ENCODE measurements at regions not wholly inside any gene's neighbourhood (a gene's known extent, or its start where the extent isn't known, plus 50 kb on each side); places are given as distances from the start of the nearest gene placed in this dataset.

DNA sequence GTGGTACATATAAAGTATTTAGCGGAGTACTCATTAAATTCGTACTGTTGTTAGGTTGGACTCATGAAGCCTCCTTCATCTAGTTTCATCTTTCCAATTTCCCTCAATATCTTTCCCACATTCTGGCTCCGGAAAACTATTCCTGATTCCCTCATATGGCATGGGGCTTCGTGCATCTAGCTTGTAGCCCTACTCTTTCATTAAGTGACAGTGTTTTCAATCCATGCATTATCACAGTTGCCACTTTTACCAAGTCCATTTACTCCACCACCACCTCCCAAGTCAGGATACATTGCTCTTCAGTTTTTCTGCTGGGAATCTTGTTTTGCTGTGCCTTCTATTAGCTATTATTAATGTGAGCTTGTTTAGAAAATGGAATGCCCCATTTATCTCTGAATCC, 1032.1 kb upstream of the RBFOX1 start:
- H3K9me3 ChIP-seq = no peaks in the 10 kb centered on the region
- H3K36me3 ChIP-seq = no peaks in the 10 kb centered on the region
- no peaks in the 10 kb centered on the region for H3K27me3 ChIP-seq
- H3K27ac ChIP-seq = no peak overlapping the region
- no peak for DNase-seq
- intact Hi-C loops (cut with DNase I) = no loop called here
- TF ChIP-seq, protein P1, sequence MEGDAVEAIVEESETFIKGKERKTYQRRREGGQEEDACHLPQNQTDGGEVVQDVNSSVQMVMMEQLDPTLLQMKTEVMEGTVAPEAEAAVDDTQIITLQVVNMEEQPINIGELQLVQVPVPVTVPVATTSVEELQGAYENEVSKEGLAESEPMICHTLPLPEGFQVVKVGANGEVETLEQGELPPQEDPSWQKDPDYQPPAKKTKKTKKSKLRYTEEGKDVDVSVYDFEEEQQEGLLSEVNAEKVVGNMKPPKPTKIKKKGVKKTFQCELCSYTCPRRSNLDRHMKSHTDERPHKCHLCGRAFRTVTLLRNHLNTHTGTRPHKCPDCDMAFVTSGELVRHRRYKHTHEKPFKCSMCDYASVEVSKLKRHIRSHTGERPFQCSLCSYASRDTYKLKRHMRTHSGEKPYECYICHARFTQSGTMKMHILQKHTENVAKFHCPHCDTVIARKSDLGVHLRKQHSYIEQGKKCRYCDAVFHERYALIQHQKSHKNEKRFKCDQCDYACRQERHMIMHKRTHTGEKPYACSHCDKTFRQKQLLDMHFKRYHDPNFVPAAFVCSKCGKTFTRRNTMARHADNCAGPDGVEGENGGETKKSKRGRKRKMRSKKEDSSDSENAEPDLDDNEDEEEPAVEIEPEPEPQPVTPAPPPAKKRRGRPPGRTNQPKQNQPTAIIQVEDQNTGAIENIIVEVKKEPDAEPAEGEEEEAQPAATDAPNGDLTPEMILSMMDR (IDR thresholded peaks at IDR 0.05) = no peak
- no peak overlapping the region for H3K4me3 ChIP-seq
- no peaks in the 10 kb centered on the region for H3K4me1 ChIP-seq
- no peak overlapping the region for H3K9ac ChIP-seq (ENCODE audit: low read depth in 2 of 2, low read length in 2 of 2)

DNA sequence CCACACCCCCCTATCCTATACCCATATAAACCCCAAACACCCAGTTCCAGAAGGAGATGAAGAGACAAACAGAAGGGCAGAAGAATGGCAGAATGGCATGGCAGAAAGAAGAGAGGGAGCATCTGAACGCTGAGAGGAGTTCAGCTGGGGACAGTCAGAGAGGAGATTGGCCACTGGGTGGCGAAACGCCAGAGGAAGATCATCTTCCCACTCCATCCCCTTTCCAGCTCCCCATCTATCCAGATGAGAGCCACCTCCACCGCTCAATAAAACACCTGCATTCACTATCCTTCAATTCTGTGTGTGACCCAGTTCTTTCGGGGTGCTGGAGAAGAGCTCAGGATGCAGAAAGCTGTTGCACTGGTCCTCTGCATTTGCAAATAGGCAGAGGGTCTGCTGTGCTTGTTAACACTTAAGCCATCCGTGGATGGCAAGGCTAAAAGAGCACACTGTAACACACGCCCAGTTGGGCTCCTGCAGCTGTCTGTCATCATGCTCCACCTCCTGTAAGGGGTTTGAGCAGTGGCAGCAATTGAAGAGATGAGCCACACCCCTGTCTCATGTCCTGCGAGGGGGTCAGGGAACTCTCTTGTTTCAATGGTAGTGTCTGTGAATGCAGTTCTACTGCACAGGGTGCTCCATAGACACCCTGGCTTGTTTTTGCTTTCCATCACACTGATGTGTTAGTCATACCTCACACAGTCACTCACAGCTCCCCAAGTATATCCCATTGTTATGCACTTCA, 1034.8 kb upstream of the RBFOX1 start:
- Histone ChIP-seq H3K9me3 (no peaks in the 10 kb centered on the region), H3K4me1 (no peaks in the 10 kb centered on the region), H3K36me3 (no peaks in the 10 kb centered on the region), H3K27ac (no peak overlapping the region), H3K9ac (ENCODE audit: low read depth in 2 of 2, low read length in 2 of 2) (no peak overlapping the region), H3K4me3 (no peak overlapping the region), H3K27me3 (no peaks in the 10 kb centered on the region)
- no peak for DNase-seq
- TF ChIP-seq, protein P1 (IDR thresholded peaks at IDR 0.05) = no peak
- intact Hi-C loops (cut with DNase I) = no loop called here

DNA sequence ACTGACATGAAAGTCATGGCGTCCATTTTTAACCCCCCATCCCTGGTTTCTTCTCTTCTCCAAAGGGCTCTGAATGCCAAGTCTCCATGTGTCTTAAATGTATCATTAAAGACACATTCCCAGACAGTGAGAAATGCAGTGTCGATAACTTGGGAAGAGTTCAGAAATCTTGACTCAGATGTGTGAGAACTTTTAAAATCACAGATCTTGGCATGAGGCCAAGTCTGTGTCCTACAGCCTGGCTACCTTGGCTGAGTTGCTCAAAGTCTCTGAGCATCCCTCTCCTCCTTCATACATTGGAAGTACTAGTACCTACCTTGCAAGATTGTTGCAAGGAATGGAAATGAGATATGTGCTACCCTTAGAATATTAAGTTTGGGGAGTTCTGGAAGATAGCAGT, 1046.5 kb upstream of the RBFOX1 start:
- no peaks in the 10 kb centered on the region for H3K4me1 ChIP-seq
- no peaks in the 10 kb centered on the region for H3K27me3 ChIP-seq
- no peak overlapping the region for H3K27ac ChIP-seq
- H3K9me3 ChIP-seq = no peaks in the 10 kb centered on the region
- H3K9ac ChIP-seq (ENCODE audit: low read depth in 2 of 2, low read length in 2 of 2) = no peak overlapping the region
- no peak for DNase-seq
- TF ChIP-seq, protein P1 (IDR thresholded peaks at IDR 0.05) = no peak
- intact Hi-C loops (cut with DNase I) = no loop called here
- H3K36me3 ChIP-seq = no peaks in the 10 kb centered on the region
- no peak overlapping the region for H3K4me3 ChIP-seq

DNA sequence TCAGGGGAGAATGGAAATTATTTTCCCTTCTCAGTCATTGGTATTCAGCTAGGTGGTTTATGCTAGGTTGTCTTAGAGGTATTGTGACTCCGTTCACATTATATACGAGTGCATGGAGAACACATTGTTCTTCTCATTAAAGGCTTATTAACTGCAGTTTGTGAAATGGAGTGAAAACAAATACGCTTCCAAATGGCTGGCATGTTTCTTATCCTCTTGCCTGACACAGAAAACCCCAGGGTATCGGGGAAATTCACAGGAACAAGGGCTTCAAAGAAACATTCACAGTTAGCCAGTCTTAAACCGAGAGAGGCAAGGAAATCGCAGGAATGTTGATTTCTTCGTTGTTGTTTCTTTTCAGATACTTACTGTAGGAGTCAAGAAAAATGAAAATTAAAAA, 1047.9 kb upstream of the RBFOX1 start:
- no peaks in the 10 kb centered on the region for H3K4me1 ChIP-seq
- TF ChIP-seq, protein P1 (IDR thresholded peaks at IDR 0.05) = no peak
- H3K4me3 ChIP-seq = no peak overlapping the region
- no peaks in the 10 kb centered on the region for H3K9me3 ChIP-seq
- no peak for DNase-seq
- H3K27ac ChIP-seq = no peak overlapping the region
- no peaks in the 10 kb centered on the region for H3K27me3 ChIP-seq
- intact Hi-C loops (cut with DNase I) = no loop called here
- H3K9ac ChIP-seq (ENCODE audit: low read depth in 2 of 2, low read length in 2 of 2) = no peak overlapping the region
- no peaks in the 10 kb centered on the region for H3K36me3 ChIP-seq

DNA sequence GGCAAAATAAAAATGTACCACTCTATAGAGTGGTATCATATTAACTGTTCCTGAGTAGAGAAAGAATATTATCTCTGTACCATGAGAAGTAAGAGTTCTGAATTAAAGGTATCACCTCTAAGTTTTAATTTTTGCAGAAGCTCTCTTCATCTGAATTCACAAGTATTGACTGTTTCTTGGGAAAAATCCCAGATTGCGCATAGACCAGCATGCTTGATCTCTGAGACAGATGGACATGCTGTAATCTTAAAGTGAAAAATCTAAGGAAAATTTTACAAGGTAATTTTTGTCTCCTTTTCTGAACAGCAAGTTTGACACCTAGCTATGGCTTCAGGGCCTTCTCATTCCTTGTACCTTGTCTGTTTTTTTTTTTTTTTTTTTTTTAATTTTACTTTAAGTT, 1050.7 kb upstream of the RBFOX1 start:
- H3K4me3 ChIP-seq = no peak overlapping the region
- no peaks in the 10 kb centered on the region for H3K36me3 ChIP-seq
- H3K4me1 ChIP-seq = no peaks in the 10 kb centered on the region
- intact Hi-C loops (cut with DNase I) = no loop called here
- H3K9ac ChIP-seq (ENCODE audit: low read depth in 2 of 2, low read length in 2 of 2) = no peak overlapping the region
- TF ChIP-seq, protein P1 (IDR thresholded peaks at IDR 0.05) = no peak
- no peaks in the 10 kb centered on the region for H3K27me3 ChIP-seq
- no peaks in the 10 kb centered on the region for H3K9me3 ChIP-seq
- no peak overlapping the region for H3K27ac ChIP-seq
- DNase-seq = no peak

Data from colonic mucosa (tissue), 4 donors.